Hepatocyte (in vitro differentiated cells): ENCODE measurements at regions not wholly inside any gene's neighbourhood (a gene's known extent, or its start where the extent isn't known, plus 50 kb on each side); places are given as distances from the start of the nearest gene placed in this dataset.
A peak's percentile ranks its signal among the peaks of the same experiment; 100 is the strongest.

ENCODE experiments used
- DNase-seq: peaks from one replicate; pipeline ENCODE4 v3.0.0-alpha.2; 2016; ENCODE audit warnings: low spot score
- H2AFZ ChIP-seq: fragments of 200-600 bp; sonication (generic); 2 replicates; pipeline ENCODE4 v1.6.0; 2016; ENCODE audit warnings: antibody characterized with exemption, mild to moderate bottlenecking
- H3K27ac ChIP-seq: fragments of 200-600 bp; sonication (generic); 2 replicates; pipeline ENCODE4 v1.5.1; 2016; ENCODE audit warnings: mild to moderate bottlenecking
- H3K27me3 ChIP-seq: fragments of 200-600 bp; sonication (generic); 2 replicates; pipeline ENCODE4 v1.6.1; 2016
- H3K36me3 ChIP-seq: fragments of 200-600 bp; sonication (generic); replicated peaks from 2 replicates; pipeline ENCODE4 v1.5.1; 2016; ENCODE audit warnings: low read depth; ENCODE audit not compliant: insufficient read depth
- H3K4me1 ChIP-seq: fragments of 200-600 bp; sonication (generic); 2 replicates; pipeline ENCODE4 v1.5.1; 2016; ENCODE audit warnings: mild to moderate bottlenecking, moderate library complexity; ENCODE audit not compliant: insufficient read depth
- H3K4me2 ChIP-seq: fragments of 200-600 bp; sonication (generic); 2 replicates; pipeline ENCODE4 v1.6.0; 2016
- H3K4me3 ChIP-seq: fragments of 200-600 bp; sonication (generic); 2 replicates; pipeline ENCODE4 v1.5.1; 2016; ENCODE audit warnings: mild to moderate bottlenecking
- H3K79me2 ChIP-seq: fragments of 200-600 bp; sonication (generic); 2 replicates; pipeline ENCODE4 v1.6.0; 2017; ENCODE audit warnings: mild to moderate bottlenecking
- H3K9me2 ChIP-seq: fragments of 200-600 bp; sonication (generic); replicated peaks from 2 replicates; pipeline ENCODE4 v1.6.0; 2017; ENCODE audit warnings: mild to moderate bottlenecking; ENCODE audit not compliant: insufficient read depth
- H3K9me3 ChIP-seq: fragments of 200-600 bp; sonication (generic); 2 replicates; pipeline ENCODE4 v1.5.1; 2016; ENCODE audit warnings: low read depth, mild to moderate bottlenecking
- H4K20me1 ChIP-seq: fragments of 200-600 bp; sonication (generic); 2 replicates; pipeline ENCODE4 v1.6.0; 2016; ENCODE audit warnings: mild to moderate bottlenecking; ENCODE audit not compliant: insufficient read depth, poor library complexity, severe bottlenecking
- CTCF ChIP-seq: fragments of 200-600 bp; sonication (generic); IDR thresholded peaks from 2 replicates; pipeline ENCODE4 v1.5.1; 2016; ENCODE audit warnings: antibody characterized with exemption, mild to moderate bottlenecking; ENCODE audit not compliant: poor library complexity
- EZH2 ChIP-seq: fragments of 200-600 bp; sonication (generic); IDR thresholded peaks from 2 replicates; pipeline ENCODE4 v1.6.1; 2016; ENCODE audit warnings: antibody characterized with exemption, mild to moderate bottlenecking, borderline replicate concordance
- EZH2phosphoT487 ChIP-seq: fragments of 200-600 bp; sonication (generic); IDR thresholded peaks from one replicate; pipeline ENCODE4 v1.6.1; 2018; ENCODE audit warnings: antibody characterized with exemption, mild to moderate bottlenecking, low read depth, moderate library complexity; ENCODE audit not compliant: unreplicated experiment, severe bottlenecking
- WGBS: methylation state at CpG from one replicate; pipeline ENCODE4 v1.1.6; 2016; ENCODE audit warnings: low lambda C conversion rate; ENCODE audit errors: missing lambda C conversion rate; 5-methylcytosine and 5-hydroxymethylcytosine counted together

GRCh38 chr9:88775559-88775958 is 215.7 kb upstream of the S1PR3 start:
- no peaks in the 10 kb centered on the region for H3K79me2 ChIP-seq
- no peak for TF ChIP-seq CTCF
- TF ChIP-seq EZH2: no peak
- TF ChIP-seq EZH2phosphoT487: no peak

DNA sequence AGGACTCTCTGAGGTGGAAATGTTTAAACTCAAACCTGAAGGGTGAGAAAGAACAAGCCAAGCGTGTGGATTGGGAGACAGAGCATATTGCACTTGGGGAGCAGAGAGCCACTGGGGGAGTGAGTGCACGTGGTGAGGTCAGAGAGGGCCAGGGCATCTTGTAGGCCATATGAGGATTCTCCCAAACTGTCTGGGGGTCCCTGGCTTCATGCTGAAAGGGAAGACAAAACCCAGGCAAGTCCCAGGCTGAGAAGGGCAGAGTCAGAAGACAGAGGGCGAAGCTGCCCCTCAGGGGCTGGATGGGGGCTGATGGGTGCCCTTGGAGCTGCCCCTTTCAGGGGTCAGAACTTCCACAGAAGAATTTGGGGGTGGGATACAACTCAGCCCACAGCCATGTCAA is 215.3 kb upstream of the S1PR3 start:
- H3K36me3 ChIP-seq: no peaks in the 10 kb centered on the region
- no peak for DNase-seq
- H3K4me2 ChIP-seq: no peak overlapping the region
- WGBS: 96% methylated on average over 3 of the region's 3 CpGs
- H3K4me1 ChIP-seq: peaks cover 37% of the 10 kb centered on the region
- no peaks in the 10 kb centered on the region for H3K27me3 ChIP-seq
- H2AFZ ChIP-seq: no peak overlapping the region
- H4K20me1 ChIP-seq: no peaks in the 10 kb centered on the region
- TF ChIP-seq EZH2: no peak
- no peak for TF ChIP-seq EZH2phosphoT487
- TF ChIP-seq CTCF: no peak
- H3K9me2 ChIP-seq: no peaks in the 10 kb centered on the region
- no peaks in the 10 kb centered on the region for H3K79me2 ChIP-seq
- no peaks in the 10 kb centered on the region for H3K9me3 ChIP-seq
- H3K4me3 ChIP-seq: no peak overlapping the region
- no peak overlapping the region for H3K27ac ChIP-seq

More at GRCh38 chr9:88775559-88775958, 215.7 kb upstream of the S1PR3 start:
- DNase-seq: no peak
- 88% methylated on average over 6 of the region's 6 CpGs for WGBS
- H3K27me3 ChIP-seq: no peaks in the 10 kb centered on the region
- H3K4me1 ChIP-seq: peaks cover 37% of the 10 kb centered on the region
- no peak overlapping the region for H3K4me3 ChIP-seq
- H3K4me2 ChIP-seq: no peak overlapping the region
- no peaks in the 10 kb centered on the region for H3K9me3 ChIP-seq
- no peak overlapping the region for H2AFZ ChIP-seq
- no peaks in the 10 kb centered on the region for H4K20me1 ChIP-seq
- H3K9me2 ChIP-seq: no peaks in the 10 kb centered on the region
- H3K27ac ChIP-seq: peak overlapping the region; percentile 43
- no peaks in the 10 kb centered on the region for H3K36me3 ChIP-seq

GRCh38 chr9:88776717-88777497 is 214.4 kb upstream of the S1PR3 start:
- no peaks in the 10 kb centered on the region for H3K36me3 ChIP-seq
- peaks cover 41% of the 10 kb centered on the region for H3K4me1 ChIP-seq
- 74% methylated on average over 7 of the region's 7 CpGs for WGBS
- no peak overlapping the region for H3K4me2 ChIP-seq
- H3K4me3 ChIP-seq: no peak overlapping the region
- H3K27me3 ChIP-seq: no peaks in the 10 kb centered on the region
- no peak overlapping the region for H2AFZ ChIP-seq
- no peaks in the 10 kb centered on the region for H3K9me3 ChIP-seq
- DNase-seq: no peak
- no peaks in the 10 kb centered on the region for H3K9me2 ChIP-seq
- no peaks in the 10 kb centered on the region for H4K20me1 ChIP-seq
- TF ChIP-seq EZH2phosphoT487 (no peak), EZH2 (no peak), CTCF (no peak)
- H3K79me2 ChIP-seq: no peaks in the 10 kb centered on the region
- peak overlapping the region; percentile 57 for H3K27ac ChIP-seq
